ENCODE measurements at regions not wholly inside any gene's neighbourhood (a gene's known extent, or its start where the extent isn't known, plus 50 kb on each side); places are given as distances from the start of the nearest gene placed in this dataset.
"Not testable (repeated sequence)": the region's sequence is repeated elsewhere in the genome, so short reads cannot be mapped to it uniquely, and the experiment has no call there.

- peaks cover 14% of the 10 kb centered on the region for H3K27me3 Mint-ChIP-seq (ENCODE audit: insufficient read depth)
- H3K36me3 Mint-ChIP-seq (ENCODE audit: low read depth): no peaks in the 10 kb centered on the region
- no peak overlapping the region for H3K4me3 Mint-ChIP-seq
- no peak for DNase-seq
- no peaks in the 10 kb centered on the region for H3K9me3 Mint-ChIP-seq
- no peak for TF ChIP-seq CTCF (IDR thresholded peaks at IDR 0.05)
- no peak overlapping the region for H3K27ac Mint-ChIP-seq
- H3K4me1 Mint-ChIP-seq (ENCODE audit: low read depth): no peaks in the 10 kb centered on the region
Observed at GRCh38 chr13:94842901-94843300, 130.6 kb upstream of the SOX21 start.

- not testable (repeated sequence) for H3K27ac Mint-ChIP-seq; DNase-seq; H3K9me3 Mint-ChIP-seq; H3K4me3 Mint-ChIP-seq; H3K4me1 Mint-ChIP-seq (ENCODE audit: low read depth); H3K36me3 Mint-ChIP-seq (ENCODE audit: low read depth)
- peaks cover 16% of the 10 kb centered on the region for H3K27me3 Mint-ChIP-seq (ENCODE audit: insufficient read depth)
Observed at GRCh38 chr13:94837056-94837455, 124.7 kb upstream of the SOX21 start.

GRCh38 chr13:94829837-94830365 lies 117.6 kb upstream of the SOX21 start:
- no peak for TF ChIP-seq CTCF (IDR thresholded peaks at IDR 0.05)
- no peak overlapping the region for H3K4me3 Mint-ChIP-seq

GRCh38 chr13:94829185-94829836 lies 117.0 kb upstream of the SOX21 start:
- Mint-ChIP-seq H3K9me3 (no peaks in the 10 kb centered on the region), H3K27ac (no peak overlapping the region), H3K4me1 (ENCODE audit: low read depth) (no peaks in the 10 kb centered on the region), H3K36me3 (ENCODE audit: low read depth) (no peaks in the 10 kb centered on the region), H3K4me3 (no peak overlapping the region; the same call in 1 of the 2 replicates), H3K27me3 (ENCODE audit: insufficient read depth) (peaks cover 33% of the 10 kb centered on the region)
- TF ChIP-seq CTCF (IDR thresholded peaks at IDR 0.05): no peak
- no peak for DNase-seq

More at GRCh38 chr13:94829837-94830365, 117.6 kb upstream of the SOX21 start:
- peaks cover 31% of the 10 kb centered on the region for H3K27me3 Mint-ChIP-seq (ENCODE audit: insufficient read depth)
- no peaks in the 10 kb centered on the region for H3K9me3 Mint-ChIP-seq
- no peak for DNase-seq
- no peaks in the 10 kb centered on the region for H3K4me1 Mint-ChIP-seq (ENCODE audit: low read depth)
- H3K27ac Mint-ChIP-seq: no peak overlapping the region
- H3K36me3 Mint-ChIP-seq (ENCODE audit: low read depth): no peaks in the 10 kb centered on the region

GRCh38 chr13:94827566-94827965 lies 115.2 kb upstream of the SOX21 start:
- DNase-seq: no peak
- no peak for TF ChIP-seq CTCF (IDR thresholded peaks at IDR 0.05)
- Mint-ChIP-seq H3K27ac (no peak overlapping the region), H3K36me3 (ENCODE audit: low read depth) (no peaks in the 10 kb centered on the region), H3K27me3 (ENCODE audit: insufficient read depth) (peaks cover 23% of the 10 kb centered on the region), H3K9me3 (no peaks in the 10 kb centered on the region), H3K4me1 (ENCODE audit: low read depth) (no peaks in the 10 kb centered on the region), H3K4me3 (no peak overlapping the region)

GRCh38 chr13:94825507-94825906 lies 113.2 kb upstream of the SOX21 start:
- Mint-ChIP-seq H3K4me1 (ENCODE audit: low read depth) (no peaks in the 10 kb centered on the region), H3K27me3 (ENCODE audit: insufficient read depth) (peaks cover 22% of the 10 kb centered on the region), H3K4me3 (no peak overlapping the region), H3K27ac (no peak overlapping the region), H3K9me3 (no peaks in the 10 kb centered on the region), H3K36me3 (ENCODE audit: low read depth) (no peaks in the 10 kb centered on the region)
- peak; percentile 2 for DNase-seq
- TF ChIP-seq CTCF (IDR thresholded peaks at IDR 0.05): no peak

All from HFFc6 (cell line).